NCI-H2107 (cell line): ENCODE measurements at regions not wholly inside any gene's neighbourhood (a gene's known extent, or its start where the extent isn't known, plus 50 kb on each side); places are given as distances from the start of the nearest gene placed in this dataset.
"Not testable (repeated sequence)": the region's sequence is repeated elsewhere in the genome, so short reads cannot be mapped to it uniquely, and the experiment has no call there.

Experiments
- DNase-seq: peaks from one replicate; lab custom pipeline; 2025; lab: John Stamatoyannopoulos, UW

DNA sequence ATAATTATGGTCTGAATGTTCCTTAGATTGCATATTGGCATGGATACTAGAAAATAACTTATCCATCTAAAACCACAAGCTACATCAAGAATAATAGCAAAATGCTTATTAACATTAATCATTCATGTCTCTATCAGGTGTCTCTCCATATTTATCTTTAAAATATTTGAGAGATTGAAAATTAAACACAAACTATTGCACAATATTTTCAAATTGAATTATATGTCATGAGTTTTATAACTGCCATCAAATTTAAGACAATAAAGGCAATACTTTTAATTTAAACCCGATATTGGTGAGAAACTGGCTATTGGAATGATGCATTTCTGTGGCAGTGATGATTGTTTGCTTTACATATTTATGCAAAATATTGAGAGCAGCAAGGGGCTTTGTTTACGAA, 1506.8 kb upstream of the B3GALT2 start:
- DNase-seq: no peak

DNA sequence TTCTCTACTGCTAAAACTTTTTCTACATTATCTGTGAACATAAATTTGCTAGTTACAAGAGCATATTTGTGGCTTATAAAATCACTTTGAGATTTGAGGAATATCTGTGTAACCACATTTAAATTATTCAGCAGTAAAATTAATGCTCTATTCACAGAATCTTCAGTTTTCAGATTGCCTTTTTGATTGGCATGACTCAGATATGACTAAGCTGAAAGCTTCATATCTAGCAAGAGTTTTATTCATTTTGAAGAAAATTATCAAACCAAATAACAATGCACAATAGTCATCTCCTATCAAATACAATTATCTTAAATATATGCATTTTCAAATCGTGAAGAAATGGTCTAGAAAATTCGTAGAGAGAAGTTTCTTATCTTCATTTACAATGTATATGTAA, 1498.2 kb upstream of the B3GALT2 start:
- no peak for DNase-seq

GRCh38 chr1:194658090-194658439, 1471.7 kb upstream of the B3GALT2 start:
- DNase-seq: no peak

GRCh38 chr1:194654956-194655355, 1468.5 kb upstream of the B3GALT2 start:
- no peak for DNase-seq

DNA sequence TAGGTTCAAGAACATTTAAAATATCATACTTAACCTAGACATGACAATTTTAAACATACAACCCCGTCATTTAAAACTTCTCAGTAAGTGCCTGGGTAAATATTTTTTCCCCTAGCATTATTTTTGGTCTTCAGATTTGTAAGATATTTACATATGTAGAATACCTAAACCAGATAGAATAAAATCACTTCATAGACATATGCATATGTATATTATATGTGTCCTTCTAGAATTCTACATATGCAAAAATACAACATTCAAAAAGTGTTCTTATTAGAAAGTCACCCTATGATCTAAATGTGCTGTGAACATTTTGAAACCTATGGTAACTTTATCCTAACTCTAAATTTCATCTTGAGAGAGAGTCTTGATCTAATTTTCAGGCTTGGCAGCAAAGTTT, 1467.0 kb upstream of the B3GALT2 start:
- no peak for DNase-seq

- DNase-seq: no peak
Observed at GRCh38 chr1:194647118-194647517, 1460.7 kb upstream of the B3GALT2 start.

DNA sequence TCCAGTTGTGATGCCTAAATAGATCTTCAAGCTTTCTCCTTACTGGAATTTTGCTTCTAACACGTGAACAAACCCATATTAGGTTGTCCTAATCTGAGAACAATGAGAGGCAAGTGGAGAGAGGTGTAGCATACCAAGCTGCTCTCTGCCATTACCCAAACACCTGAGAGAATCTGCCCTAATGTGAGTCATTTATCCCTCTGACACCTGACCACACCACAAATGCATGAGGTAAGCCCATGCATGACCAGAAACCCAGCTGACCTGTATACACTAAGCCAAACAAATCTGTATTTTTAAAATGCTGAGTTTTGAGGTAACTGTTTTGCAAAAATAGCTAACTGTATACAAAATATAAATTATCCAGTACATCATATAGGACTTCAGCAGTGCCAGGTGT, 1458.1 kb upstream of the B3GALT2 start:
- no peak for DNase-seq

DNA sequence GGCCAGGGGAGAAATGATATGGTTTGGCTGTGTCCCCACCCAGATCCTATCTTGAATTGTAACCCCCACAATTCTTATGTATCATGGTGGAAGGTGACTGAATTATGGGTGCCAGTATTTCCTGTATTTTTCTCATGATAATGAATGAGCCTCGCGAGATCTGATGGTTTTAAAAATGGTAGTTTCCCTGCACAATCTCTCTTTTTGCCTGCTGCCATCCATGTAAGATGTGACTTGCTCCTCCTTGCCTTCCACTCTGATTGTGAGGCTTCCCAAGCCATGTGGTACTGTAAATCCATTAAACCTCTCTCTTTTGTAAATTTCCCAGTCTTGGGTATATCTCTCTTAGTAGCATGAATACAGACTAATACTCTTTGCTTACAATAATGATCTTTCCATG, 1453.9 kb upstream of the B3GALT2 start:
- no peak for DNase-seq

DNA sequence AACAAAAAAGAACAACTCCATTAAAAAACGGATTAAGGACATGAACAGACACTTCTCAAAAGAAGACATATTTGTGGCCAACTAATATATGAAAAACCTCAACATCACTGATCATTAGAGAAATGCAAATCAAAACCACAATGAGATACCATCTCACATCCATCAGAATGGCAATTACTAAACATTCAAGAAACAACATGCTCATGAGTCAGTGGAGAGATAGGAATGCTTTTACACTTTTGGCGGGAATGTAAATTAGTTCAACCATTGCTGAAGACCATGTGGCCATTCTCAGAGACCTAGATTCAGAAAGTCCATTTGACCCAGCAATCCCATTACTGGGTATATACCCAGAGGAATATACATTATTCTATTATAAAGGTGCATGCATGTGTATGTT, 1442.6 kb upstream of the B3GALT2 start:
- no peak for DNase-seq

GRCh38 chr1:194624833-194625232, 1438.4 kb upstream of the B3GALT2 start:
- no peak for DNase-seq

- DNase-seq: no peak
Observed at GRCh38 chr1:194618101-194618500, 1431.7 kb upstream of the B3GALT2 start.

DNA sequence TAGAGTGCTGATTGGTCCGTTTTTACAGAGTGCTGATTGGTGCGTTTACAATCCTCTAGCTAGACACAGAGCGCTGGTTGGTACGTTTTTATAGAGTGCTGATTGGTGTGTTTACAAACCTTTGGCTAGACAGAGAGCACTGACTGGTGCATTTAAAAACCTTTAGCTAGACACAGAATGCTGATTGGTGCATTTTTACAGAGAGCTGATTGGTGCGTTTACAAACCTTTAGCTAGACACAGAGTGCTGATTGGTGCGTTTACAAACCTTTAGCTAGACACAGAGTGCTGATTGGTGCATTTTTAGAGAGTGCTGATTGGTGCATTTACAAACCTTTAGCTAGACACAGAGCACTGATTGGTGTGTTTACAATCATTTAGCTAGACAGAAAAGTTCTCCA, 1430.9 kb upstream of the B3GALT2 start:
- not testable (repeated sequence) for DNase-seq

DNA sequence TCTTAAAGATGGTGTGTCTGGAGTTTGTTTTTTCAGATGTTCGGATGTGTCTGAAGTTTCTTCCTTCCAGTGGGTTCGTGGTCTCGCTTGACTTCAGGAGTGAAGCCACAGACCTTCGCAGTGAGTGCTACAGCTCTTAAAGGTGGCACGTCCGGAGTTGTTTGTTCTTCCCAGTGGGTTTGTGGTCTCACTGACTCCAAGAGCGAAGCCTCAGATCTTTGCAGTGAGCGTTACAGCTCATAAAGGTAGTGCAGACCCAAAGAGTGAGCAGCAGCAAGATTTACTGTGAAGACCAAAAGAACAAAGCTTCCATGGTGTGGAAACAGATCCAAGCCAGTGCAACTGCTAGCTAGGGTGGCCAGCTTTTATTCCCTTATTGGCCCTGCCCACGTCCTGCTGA, 1430.4 kb upstream of the B3GALT2 start:
- DNase-seq: no peak

GRCh38 chr1:194602184-194602583, 1415.8 kb upstream of the B3GALT2 start:
- DNase-seq: no peak

- no peak for DNase-seq
Observed at GRCh38 chr1:194600716-194601115, 1414.3 kb upstream of the B3GALT2 start.

- no peak for DNase-seq
Observed at GRCh38 chr1:194598098-194598497, 1411.7 kb upstream of the B3GALT2 start.

DNA sequence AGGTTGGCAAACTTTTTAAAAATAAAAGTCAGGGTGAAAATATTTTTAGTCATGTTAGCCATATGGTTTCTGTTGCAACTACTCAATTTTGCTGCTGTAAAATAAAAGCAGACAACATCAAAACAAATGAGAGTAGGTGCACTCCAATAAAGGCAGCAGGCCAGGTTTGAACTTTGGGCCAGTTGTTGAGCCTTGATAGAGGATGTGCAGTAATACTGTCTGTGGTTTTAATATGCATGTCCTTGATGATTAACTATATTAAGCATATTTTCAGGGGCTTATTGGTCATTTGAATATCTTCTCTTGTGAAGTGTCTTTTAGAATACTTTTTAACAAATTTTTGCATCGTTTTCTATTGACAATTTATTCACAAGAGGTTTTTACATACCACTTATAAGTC, 1399.9 kb upstream of the B3GALT2 start:
- DNase-seq: no peak

GRCh38 chr1:194584052-194584451, 1397.6 kb upstream of the B3GALT2 start:
- no peak for DNase-seq

DNA sequence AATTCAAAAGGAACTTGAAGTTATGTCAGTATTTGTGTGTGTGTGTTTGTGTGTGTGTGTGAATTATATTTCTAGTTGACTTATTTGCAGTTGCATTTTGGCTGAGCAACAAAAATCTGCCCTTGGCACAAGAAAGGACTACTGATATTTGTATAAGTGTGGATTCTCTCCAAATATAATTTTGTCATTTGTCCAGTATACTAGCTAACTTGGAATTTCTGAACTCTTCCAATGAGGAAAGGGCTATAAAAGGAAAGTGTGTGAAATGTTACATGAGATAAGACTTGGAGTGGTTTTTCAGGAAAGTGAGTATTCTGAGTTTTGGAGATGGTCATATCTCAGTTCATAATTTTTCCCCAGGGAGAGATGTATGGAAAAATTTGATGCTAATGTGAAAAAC, 1384.1 kb upstream of the B3GALT2 start:
- DNase-seq: no peak

DNA sequence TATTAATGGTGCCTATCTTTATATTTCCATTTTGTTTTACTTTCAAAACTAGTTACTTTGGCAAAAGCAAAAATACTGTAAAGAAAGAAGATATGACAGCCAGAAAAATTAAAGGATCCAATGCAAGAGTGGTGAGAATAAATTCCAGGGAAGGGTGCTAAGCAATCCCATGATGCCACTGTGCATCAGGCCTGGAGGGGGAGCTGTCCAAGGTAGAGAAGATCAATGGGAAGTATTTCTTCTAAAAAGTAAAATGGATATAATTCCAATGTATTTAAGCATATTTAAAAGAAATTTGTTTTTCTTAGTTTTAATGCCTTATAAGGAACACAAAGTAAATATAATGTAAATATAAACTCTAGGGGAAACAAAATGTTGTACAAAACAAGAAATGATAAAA, 1382.2 kb upstream of the B3GALT2 start:
- DNase-seq: no peak

- DNase-seq: no peak
Observed at GRCh38 chr1:194548071-194548470, 1361.7 kb upstream of the B3GALT2 start.

DNA sequence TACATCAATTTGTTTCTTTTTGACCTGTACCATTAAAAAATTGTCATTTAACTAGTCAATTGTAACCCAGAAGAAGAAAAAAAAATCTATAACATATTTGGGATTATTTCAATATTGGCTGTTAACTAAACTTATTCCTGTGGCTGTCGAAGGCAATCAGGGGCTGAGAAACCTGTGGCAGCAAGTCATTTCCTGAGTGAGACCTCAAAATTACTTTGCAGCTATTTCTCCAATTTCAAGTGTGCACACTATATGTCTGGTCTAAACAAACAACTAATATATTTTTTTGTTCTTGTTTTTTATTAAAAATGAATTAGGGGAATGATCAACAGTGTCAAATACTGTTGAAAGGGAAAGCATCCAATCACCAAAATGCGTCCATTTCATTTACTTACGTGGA, 1357.6 kb upstream of the B3GALT2 start:
- DNase-seq: no peak

DNA sequence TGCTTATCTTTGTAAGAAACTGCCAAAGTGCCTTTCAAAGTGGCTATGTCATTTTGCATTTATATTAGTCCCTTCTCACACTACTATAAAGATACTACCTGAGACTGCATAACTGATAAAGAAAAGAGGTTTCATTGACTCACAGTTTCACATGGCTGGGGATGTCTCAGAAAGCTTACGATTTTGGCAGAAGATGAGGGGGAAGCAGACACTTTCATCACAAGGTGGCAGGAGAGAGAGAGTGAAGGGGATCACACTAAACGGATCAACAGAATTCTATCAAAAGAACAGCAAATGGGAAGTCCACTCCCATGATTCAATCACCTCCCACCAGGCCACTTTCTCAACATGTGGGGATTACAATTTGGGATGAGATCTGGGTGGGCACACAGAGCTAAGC, 1352.0 kb upstream of the B3GALT2 start:
- DNase-seq: no peak

DNA sequence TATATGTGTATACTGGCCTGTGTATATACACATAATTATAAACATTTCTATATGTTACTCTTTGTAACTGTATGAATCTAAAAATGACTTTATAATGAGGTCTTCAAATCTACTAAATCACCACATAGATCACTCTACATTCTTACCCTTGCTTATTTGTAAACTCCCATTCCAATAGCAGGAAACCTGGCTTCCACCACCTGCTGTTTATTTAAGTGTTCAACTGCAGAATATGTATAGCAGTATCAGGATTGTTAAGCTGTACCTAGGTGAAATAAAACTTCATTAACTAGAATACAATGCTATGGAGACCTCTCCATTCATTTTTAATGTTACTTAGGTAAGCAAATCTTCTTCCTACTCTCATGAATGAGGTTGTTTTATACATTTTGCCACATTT, 1351.1 kb upstream of the B3GALT2 start:
- DNase-seq: no peak

DNA sequence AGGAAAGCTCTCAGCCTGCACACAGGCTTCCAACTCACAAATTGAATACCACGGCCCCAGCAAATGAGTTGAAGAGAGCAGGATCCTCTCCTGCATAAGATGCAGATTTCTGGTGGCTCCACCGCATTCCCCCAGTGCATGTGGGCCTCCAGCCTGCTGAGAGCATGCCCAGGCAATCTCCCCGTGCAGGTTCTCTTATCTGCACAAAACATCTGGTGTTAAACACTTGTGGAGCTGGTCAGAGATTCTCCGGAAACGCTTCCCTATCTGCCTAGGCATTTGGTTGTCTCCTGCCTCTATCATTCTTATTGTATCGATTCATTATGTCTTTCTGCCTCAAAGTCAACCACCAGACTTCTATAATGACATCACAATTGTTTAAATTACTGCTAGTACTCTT, 1349.0 kb upstream of the B3GALT2 start:
- DNase-seq: no peak
